BE2C (cell line): ENCODE measurements at regions not wholly inside any gene's neighbourhood (a gene's known extent, or its start where the extent isn't known, plus 50 kb on each side); places are given as distances from the start of the nearest gene placed in this dataset.

ENCODE experiments used
- DNase-seq: peaks from one replicate; pipeline ENCODE4 v3.0.0-alpha.2; 2020
- H3K27me3 ChIP-seq: fragments of 250-450 bp; sonication (Bioruptor Pico); 2 replicates; pipeline ENCODE4 v1.5.1; 2020; ENCODE audit warnings: mild to moderate bottlenecking
- H3K36me3 ChIP-seq: fragments of 250-450 bp; sonication (Bioruptor Pico); 2 replicates; pipeline ENCODE4 v1.5.1; 2020; ENCODE audit warnings: mild to moderate bottlenecking
- H3K4me1 ChIP-seq: fragments of 250-450 bp; sonication (Bioruptor Pico); 2 replicates; pipeline ENCODE4 v1.5.1; 2020
- H3K4me3 ChIP-seq: 2 replicates; pipeline ENCODE4 v1.5.1; 2011; ENCODE audit warnings: low read depth, low read length
- H3K9me3 ChIP-seq: fragments of 250-450 bp; sonication (Bioruptor Pico); 2 replicates; pipeline ENCODE4 v1.5.1; 2020
- TF ChIP-seq, protein P1 (sequence below): IDR thresholded peaks from 2 replicates; pipeline ENCODE4 v1.5.1; 2012; ENCODE audit warnings: mild to moderate bottlenecking, low read depth, low read length

GRCh38 chr20:39767352-39767751 lies 805.2 kb downstream of the DHX35 start:
- Histone ChIP-seq H3K4me1 (no peaks in the 10 kb centered on the region), H3K4me3 (no peak overlapping the region), H3K27me3 (no peaks in the 10 kb centered on the region), H3K9me3 (no peaks in the 10 kb centered on the region), H3K36me3 (no peaks in the 10 kb centered on the region)
- no peak for DNase-seq
- TF ChIP-seq, protein P1, sequence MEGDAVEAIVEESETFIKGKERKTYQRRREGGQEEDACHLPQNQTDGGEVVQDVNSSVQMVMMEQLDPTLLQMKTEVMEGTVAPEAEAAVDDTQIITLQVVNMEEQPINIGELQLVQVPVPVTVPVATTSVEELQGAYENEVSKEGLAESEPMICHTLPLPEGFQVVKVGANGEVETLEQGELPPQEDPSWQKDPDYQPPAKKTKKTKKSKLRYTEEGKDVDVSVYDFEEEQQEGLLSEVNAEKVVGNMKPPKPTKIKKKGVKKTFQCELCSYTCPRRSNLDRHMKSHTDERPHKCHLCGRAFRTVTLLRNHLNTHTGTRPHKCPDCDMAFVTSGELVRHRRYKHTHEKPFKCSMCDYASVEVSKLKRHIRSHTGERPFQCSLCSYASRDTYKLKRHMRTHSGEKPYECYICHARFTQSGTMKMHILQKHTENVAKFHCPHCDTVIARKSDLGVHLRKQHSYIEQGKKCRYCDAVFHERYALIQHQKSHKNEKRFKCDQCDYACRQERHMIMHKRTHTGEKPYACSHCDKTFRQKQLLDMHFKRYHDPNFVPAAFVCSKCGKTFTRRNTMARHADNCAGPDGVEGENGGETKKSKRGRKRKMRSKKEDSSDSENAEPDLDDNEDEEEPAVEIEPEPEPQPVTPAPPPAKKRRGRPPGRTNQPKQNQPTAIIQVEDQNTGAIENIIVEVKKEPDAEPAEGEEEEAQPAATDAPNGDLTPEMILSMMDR, result no peak

- no peaks in the 10 kb centered on the region for H3K36me3 ChIP-seq
- no peak overlapping the region for H3K4me3 ChIP-seq
- DNase-seq, result no peak
- H3K9me3 ChIP-seq, result no peaks in the 10 kb centered on the region
- TF ChIP-seq, protein P1, result no peak
- H3K4me1 ChIP-seq, result no peaks in the 10 kb centered on the region
- H3K27me3 ChIP-seq, result no peaks in the 10 kb centered on the region
Measured at GRCh38 chr20:39766333-39766732, 804.2 kb downstream of the DHX35 start.

DNA sequence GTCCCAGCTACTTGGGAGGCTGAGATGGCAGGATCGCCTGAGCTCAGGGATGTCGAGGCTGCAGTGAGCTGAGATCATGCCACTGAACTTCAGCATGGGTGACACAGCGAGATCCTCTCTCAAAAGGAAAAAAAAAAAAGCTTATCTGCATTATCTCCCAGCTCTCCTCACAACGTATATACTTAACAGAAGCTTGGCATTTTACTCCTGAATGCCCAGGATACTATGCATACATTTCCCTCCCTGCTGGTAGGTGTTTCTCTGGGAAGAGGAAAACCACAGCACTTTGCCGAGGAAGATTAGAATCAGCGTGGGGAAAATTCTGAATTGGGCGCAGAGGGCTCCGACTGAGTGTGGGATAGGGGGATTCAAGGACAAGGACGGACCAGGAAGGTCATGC lies 800.6 kb downstream of the DHX35 start:
- Histone ChIP-seq H3K9me3 (no peaks in the 10 kb centered on the region), H3K4me1 (no peaks in the 10 kb centered on the region), H3K27me3 (no peaks in the 10 kb centered on the region), H3K36me3 (no peaks in the 10 kb centered on the region), H3K4me3 (no peak overlapping the region)
- no peak for DNase-seq
- TF ChIP-seq, protein P1, result no peak

DNA sequence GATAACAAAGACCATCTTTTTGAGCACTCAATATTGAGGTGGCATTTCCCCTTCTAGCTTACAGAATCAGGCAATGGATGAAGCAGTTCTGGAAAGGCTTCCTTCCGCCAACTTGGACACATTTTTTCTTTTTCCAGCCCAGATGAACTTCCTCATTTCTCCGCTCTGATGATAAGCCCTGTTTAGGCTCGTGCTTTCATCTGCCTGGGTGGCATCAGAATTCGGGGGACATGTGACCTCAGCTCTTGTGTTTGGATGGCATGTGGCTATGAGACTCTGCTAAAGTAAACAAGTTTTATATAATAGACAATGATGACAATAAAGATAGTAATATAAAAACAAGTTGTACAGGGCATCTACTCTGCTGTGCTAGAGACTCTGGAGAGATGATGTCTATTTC lies 796.7 kb downstream of the DHX35 start:
- Histone ChIP-seq H3K36me3 (no peaks in the 10 kb centered on the region), H3K4me3 (no peak overlapping the region), H3K9me3 (no peaks in the 10 kb centered on the region), H3K4me1 (no peaks in the 10 kb centered on the region), H3K27me3 (no peaks in the 10 kb centered on the region)
- DNase-seq, result no peak
- TF ChIP-seq, protein P1, result no peak

GRCh38 chr20:39756828-39757227 lies 794.7 kb downstream of the DHX35 start:
- DNase-seq, result no peak
- no peaks in the 10 kb centered on the region for H3K27me3 ChIP-seq
- no peaks in the 10 kb centered on the region for H3K9me3 ChIP-seq
- TF ChIP-seq, protein P1, result no peak
- no peaks in the 10 kb centered on the region for H3K36me3 ChIP-seq
- H3K4me3 ChIP-seq, result no peak overlapping the region
- no peaks in the 10 kb centered on the region for H3K4me1 ChIP-seq

DNA sequence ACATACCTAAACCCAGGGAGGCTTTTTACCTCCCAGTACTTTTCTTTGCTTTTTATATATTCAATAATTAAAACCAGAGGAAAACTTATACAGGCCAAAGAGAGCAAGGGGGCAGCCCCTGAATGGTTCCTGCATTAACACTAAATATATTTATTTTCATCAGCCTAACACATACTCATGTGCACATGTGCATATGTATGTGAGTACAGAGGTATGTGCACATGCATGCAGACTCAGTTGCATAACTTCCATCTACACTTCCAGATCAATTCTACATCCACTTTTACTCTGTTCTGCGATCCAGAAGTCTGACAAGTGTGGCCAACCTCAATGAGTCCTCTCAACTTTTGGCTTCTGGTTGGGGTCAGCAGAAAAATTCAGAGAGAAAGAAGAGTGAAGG lies 794.2 kb downstream of the DHX35 start:
- DNase-seq, result no peak
- Histone ChIP-seq H3K27me3 (no peaks in the 10 kb centered on the region), H3K9me3 (no peaks in the 10 kb centered on the region), H3K4me1 (no peaks in the 10 kb centered on the region), H3K4me3 (no peak overlapping the region), H3K36me3 (no peaks in the 10 kb centered on the region)
- TF ChIP-seq, protein P1, result no peak
